LNCaP clone FGC (cell line): ENCODE measurements at regions not wholly inside any gene's neighbourhood (a gene's known extent, or its start where the extent isn't known, plus 50 kb on each side); places are given as distances from the start of the nearest gene placed in this dataset.
"Not testable (repeated sequence)": the region's sequence is repeated elsewhere in the genome, so short reads cannot be mapped to it uniquely, and the experiment has no call there.

ENCODE experiments used
- DNase-seq: peaks from one replicate; pipeline ENCODE4 v3.0.0-alpha.2; 2011; ENCODE audit warnings: low read depth
- H3K4me3 ChIP-seq: 2 replicates; pipeline ENCODE4 v1.5.1; 2011; ENCODE audit warnings: mild to moderate bottlenecking, low read depth, low read length, control low read depth
- TF ChIP-seq, protein P1 (sequence below): IDR thresholded peaks from 2 replicates; pipeline ENCODE4 v1.5.1; 2012; ENCODE audit warnings: mild to moderate bottlenecking; ENCODE audit not compliant: control insufficient read depth, insufficient read depth; ENCODE audit errors: extremely low read depth

DNA sequence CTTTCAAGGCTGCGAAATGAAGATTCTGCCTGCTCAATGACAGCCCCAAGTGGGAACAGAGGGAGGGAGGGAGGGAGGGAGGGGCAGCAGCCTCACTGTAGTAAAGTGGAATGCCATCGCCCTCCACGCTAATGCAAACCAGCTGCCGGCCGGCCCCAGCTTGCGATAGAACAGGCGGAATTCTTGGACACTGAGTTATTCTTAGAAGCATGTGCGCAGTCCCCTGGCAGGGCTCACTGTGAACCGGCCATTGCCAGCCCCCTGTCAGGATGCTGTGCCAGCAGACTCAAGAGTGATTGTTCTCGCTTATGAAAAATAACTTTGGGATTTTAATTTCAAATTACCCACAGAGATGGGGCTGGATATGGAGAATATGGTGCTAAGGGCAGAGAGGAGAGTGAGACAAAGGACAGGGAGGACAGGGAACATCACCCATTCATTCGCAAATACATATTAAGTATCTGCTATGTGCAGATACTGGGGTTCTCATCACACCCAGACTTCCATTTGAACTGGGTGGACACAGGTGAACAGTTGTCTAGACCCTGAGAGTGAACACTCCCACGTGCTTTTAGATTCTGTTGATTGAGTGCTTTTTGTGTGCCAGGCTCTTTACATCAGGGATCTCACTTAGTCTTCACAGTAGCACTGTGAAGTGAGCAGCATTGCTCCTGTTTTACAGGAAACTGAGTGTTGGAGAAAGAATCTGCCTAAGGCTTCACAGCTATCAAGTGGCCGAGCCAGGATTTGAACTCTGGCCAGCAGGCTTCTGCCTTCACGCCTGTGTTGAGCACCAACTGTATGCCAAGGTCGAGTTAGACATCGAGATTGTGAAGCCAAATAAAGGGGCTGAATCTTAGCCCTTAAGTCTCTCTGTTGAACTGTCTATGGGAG is 192.9 kb downstream of the C12orf75 start:
- H3K4me3 ChIP-seq: no peak overlapping the region
- TF ChIP-seq, protein P1, sequence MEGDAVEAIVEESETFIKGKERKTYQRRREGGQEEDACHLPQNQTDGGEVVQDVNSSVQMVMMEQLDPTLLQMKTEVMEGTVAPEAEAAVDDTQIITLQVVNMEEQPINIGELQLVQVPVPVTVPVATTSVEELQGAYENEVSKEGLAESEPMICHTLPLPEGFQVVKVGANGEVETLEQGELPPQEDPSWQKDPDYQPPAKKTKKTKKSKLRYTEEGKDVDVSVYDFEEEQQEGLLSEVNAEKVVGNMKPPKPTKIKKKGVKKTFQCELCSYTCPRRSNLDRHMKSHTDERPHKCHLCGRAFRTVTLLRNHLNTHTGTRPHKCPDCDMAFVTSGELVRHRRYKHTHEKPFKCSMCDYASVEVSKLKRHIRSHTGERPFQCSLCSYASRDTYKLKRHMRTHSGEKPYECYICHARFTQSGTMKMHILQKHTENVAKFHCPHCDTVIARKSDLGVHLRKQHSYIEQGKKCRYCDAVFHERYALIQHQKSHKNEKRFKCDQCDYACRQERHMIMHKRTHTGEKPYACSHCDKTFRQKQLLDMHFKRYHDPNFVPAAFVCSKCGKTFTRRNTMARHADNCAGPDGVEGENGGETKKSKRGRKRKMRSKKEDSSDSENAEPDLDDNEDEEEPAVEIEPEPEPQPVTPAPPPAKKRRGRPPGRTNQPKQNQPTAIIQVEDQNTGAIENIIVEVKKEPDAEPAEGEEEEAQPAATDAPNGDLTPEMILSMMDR: no peak
- DNase-seq: no peak

- TF ChIP-seq, protein P1: no peak
- H3K4me3 ChIP-seq: no peak overlapping the region
- DNase-seq: no peak
Observed at GRCh38 chr12:105524961-105525360, 194.5 kb downstream of the C12orf75 start.

DNA sequence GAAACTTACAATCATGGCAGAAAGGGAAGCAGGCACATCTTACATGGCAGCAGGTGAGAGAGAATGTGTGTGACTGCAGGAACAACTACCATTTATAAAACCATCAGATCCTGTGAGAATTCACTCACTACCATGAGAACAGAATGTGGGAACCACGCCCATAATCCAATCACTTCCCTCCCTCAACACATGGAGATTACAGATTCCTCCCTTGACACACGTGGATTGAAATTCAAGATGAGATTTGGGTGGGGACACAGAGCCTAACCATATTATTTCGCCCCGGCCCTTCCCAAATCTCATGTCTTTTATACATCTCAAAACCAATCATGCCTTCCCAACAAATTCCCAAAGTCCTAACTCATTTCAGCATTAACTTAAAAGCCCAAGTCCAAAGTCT is 203.6 kb downstream of the C12orf75 start:
- no peak overlapping the region for H3K4me3 ChIP-seq
- TF ChIP-seq, protein P1: no peak
- DNase-seq: no peak

- H3K4me3 ChIP-seq, DNase-seq: not testable (repeated sequence)
Observed at GRCh38 chr12:105535033-105535432, 204.5 kb downstream of the C12orf75 start.

- H3K4me3 ChIP-seq: no peak overlapping the region
- TF ChIP-seq, protein P1: no peak
- DNase-seq: no peak
Observed at GRCh38 chr12:105538880-105539279, 208.4 kb downstream of the C12orf75 start.

- TF ChIP-seq, protein P1: no peak
- no peak overlapping the region for H3K4me3 ChIP-seq
- DNase-seq: no peak
Observed at GRCh38 chr12:105539735-105540134, 209.2 kb downstream of the C12orf75 start.

- no peak for DNase-seq
Observed at GRCh38 chr12:105547786-105548185, 217.3 kb downstream of the C12orf75 start.

More at GRCh38 chr12:105547786-105548185, 217.3 kb downstream of the C12orf75 start:
- TF ChIP-seq, protein P1: no peak
- H3K4me3 ChIP-seq: no peak overlapping the region
